ENCODE measurements at regions not wholly inside any gene's neighbourhood (a gene's known extent, or its start where the extent isn't known, plus 50 kb on each side); places are given as distances from the start of the nearest gene placed in this dataset.

GRCh38 chr20:57023997-57024396, 242.4 kb downstream of the BMP7 start:
- DNase-seq: no peak

GRCh38 chr20:57024849-57025248, 241.6 kb downstream of the BMP7 start:
- DNase-seq: no peak

- DNase-seq: no peak
These were observed 241.2 kb downstream of the BMP7 start for GRCh38 chr20:57025261-57025660.

GRCh38 chr20:57025666-57026224, 240.7 kb downstream of the BMP7 start:
- DNase-seq: no peak

- DNase-seq: no peak
These were observed 238.7 kb downstream of the BMP7 start for GRCh38 chr20:57027777-57028176.

GRCh38 chr20:57030611-57031600, 235.5 kb downstream of the BMP7 start:
- no peak for DNase-seq

GRCh38 chr20:57031867-57032355, 234.5 kb downstream of the BMP7 start:
- DNase-seq: no peak

GRCh38 chr20:57032847-57033246, 233.6 kb downstream of the BMP7 start:
- DNase-seq: no peak

- no peak for DNase-seq
These were observed 232.4 kb downstream of the BMP7 start for GRCh38 chr20:57034001-57034400.

- DNase-seq: no peak
These were observed 228.8 kb downstream of the BMP7 start for GRCh38 chr20:57037689-57038088.

- DNase-seq: no peak
These were observed 227.6 kb downstream of the BMP7 start for GRCh38 chr20:57038608-57039440.

GRCh38 chr20:57040466-57040865, 226.0 kb downstream of the BMP7 start:
- no peak for DNase-seq

GRCh38 chr20:57040924-57041323, 225.5 kb downstream of the BMP7 start:
- DNase-seq: no peak

- no peak for DNase-seq
These were observed 223.3 kb downstream of the BMP7 start for GRCh38 chr20:57043091-57043490.

GRCh38 chr20:57043669-57044268, 222.7 kb downstream of the BMP7 start:
- peak in 2 of 58 donors; percentile 7 to 39 for DNase-seq

GRCh38 chr20:57047281-57048026, 219.0 kb downstream of the BMP7 start:
- DNase-seq: peak in 2 of 58 donors; percentile 4 to 15

GRCh38 chr20:57048027-57048869, 218.2 kb downstream of the BMP7 start:
- DNase-seq: peak in 4 of 58 donors; percentile 1 to 12 (median 8)

GRCh38 chr20:57049296-57049695, 217.1 kb downstream of the BMP7 start:
- no peak for DNase-seq

GRCh38 chr20:57051096-57051495, 215.3 kb downstream of the BMP7 start:
- DNase-seq: no peak

Data from anterior cingulate cortex (tissue), 58 donors.